Transverse colon (tissue), 4 donors: ENCODE measurements at regions not wholly inside any gene's neighbourhood (a gene's known extent, or its start where the extent isn't known, plus 50 kb on each side); places are given as distances from the start of the nearest gene placed in this dataset.
"Not testable (repeated sequence)": the region's sequence is repeated elsewhere in the genome, so short reads cannot be mapped to it uniquely, and the experiment has no call there.

Experiments
- CTCF ChIP-seq, 5 experiments: fragments of 200-600 bp in 3 of 5; fragments of 450-650 bp in 2 of 5; sonication (generic) in 3 of 5; IDR thresholded peaks; 1 replicate in 2 of 5; 2 replicates in 3 of 5; pipeline ENCODE4 v1.5.1; 2016 to 2017; ENCODE audit warnings: antibody characterized with exemption in 5 of 5, inconsistent platforms in 3 of 5, mild to moderate bottlenecking in 2 of 5, moderate library complexity in 1 of 5
- EP300 ChIP-seq: sonication (generic); formaldehyde crosslinking; IDR thresholded peaks from one replicate; pipeline ENCODE4 v1.6.1; 2017; ENCODE audit warnings: antibody characterized with exemption, low read depth
- POLR2A ChIP-seq: fragments of 450-650 bp; IDR thresholded peaks from one replicate; pipeline ENCODE4 v1.6.1; 2016; ENCODE audit warnings: antibody characterized with exemption, mild to moderate bottlenecking, moderate library complexity
- POLR2AphosphoS5 ChIP-seq, 3 donors: sonication (generic); formaldehyde crosslinking; IDR thresholded peaks; one replicate each; pipeline ENCODE4 v1.6.1; 2016; ENCODE audit warnings: antibody characterized with exemption in 3 of 3

- not testable (repeated sequence) for TF ChIP-seq CTCF (IDR thresholded peaks at IDR 0.05); POLR2A; EP300; POLR2AphosphoS5 (IDR thresholded peaks at IDR 0.05)
These were observed 152.6 kb upstream of the KCTD7 start for GRCh38 chr7:66476056-66476455.
